ENCODE measurements at regions not wholly inside any gene's neighbourhood (a gene's known extent, or its start where the extent isn't known, plus 50 kb on each side); places are given as distances from the start of the nearest gene placed in this dataset.

DNA sequence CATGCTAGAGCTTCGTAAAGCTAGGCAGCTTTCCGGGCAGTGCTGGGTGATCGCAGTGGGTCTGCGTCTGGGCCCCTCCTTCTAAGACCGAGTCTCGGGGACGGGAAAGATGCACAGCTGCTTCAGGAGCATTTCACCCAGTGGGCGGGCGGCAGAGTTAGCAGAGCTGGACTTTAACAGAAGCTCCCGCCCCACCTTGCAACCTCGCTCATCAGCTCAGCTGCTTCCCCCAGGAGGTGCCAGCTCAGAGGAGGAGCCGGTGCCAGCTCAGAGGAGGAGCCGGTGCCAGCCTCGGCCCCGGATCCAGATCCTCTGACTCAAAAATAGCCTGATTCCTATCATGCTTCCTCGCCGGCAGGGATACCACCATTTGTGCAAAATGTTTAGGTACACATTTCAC lies 94.5 kb upstream of the RPS6KA2 start:
- no peak for TF ChIP-seq POLR2A (IDR thresholded peaks at IDR 0.05)
- TF ChIP-seq, protein P1, sequence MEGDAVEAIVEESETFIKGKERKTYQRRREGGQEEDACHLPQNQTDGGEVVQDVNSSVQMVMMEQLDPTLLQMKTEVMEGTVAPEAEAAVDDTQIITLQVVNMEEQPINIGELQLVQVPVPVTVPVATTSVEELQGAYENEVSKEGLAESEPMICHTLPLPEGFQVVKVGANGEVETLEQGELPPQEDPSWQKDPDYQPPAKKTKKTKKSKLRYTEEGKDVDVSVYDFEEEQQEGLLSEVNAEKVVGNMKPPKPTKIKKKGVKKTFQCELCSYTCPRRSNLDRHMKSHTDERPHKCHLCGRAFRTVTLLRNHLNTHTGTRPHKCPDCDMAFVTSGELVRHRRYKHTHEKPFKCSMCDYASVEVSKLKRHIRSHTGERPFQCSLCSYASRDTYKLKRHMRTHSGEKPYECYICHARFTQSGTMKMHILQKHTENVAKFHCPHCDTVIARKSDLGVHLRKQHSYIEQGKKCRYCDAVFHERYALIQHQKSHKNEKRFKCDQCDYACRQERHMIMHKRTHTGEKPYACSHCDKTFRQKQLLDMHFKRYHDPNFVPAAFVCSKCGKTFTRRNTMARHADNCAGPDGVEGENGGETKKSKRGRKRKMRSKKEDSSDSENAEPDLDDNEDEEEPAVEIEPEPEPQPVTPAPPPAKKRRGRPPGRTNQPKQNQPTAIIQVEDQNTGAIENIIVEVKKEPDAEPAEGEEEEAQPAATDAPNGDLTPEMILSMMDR (IDR thresholded peaks at IDR 0.05 in 8 of 11, conservative IDR thresholded peaks at IDR 0.05 in 3 of 11), result no peak
- TF ChIP-seq POLR2AphosphoS5 (IDR thresholded peaks at IDR 0.05), result no peak

Measured in spleen (tissue), 7 donors.